PC-9 (cell line): ENCODE measurements at regions not wholly inside any gene's neighbourhood (a gene's known extent, or its start where the extent isn't known, plus 50 kb on each side); places are given as distances from the start of the nearest gene placed in this dataset.

Experiments used
- EZH2 ChIP-seq: fragments of 200-600 bp; sonication (generic); IDR thresholded peaks from 2 replicates; pipeline ENCODE4 v1.8.0; 2017; ENCODE audit warnings: antibody characterized with exemption, low read depth
- TF ChIP-seq, protein P1 (sequence below): fragments of 200-600 bp; sonication (generic); conservative IDR thresholded peaks from 2 replicates; pipeline ENCODE4 v1.6.1; 2017; ENCODE audit warnings: mixed run types, antibody characterized with exemption, mild to moderate bottlenecking, moderate library complexity

DNA sequence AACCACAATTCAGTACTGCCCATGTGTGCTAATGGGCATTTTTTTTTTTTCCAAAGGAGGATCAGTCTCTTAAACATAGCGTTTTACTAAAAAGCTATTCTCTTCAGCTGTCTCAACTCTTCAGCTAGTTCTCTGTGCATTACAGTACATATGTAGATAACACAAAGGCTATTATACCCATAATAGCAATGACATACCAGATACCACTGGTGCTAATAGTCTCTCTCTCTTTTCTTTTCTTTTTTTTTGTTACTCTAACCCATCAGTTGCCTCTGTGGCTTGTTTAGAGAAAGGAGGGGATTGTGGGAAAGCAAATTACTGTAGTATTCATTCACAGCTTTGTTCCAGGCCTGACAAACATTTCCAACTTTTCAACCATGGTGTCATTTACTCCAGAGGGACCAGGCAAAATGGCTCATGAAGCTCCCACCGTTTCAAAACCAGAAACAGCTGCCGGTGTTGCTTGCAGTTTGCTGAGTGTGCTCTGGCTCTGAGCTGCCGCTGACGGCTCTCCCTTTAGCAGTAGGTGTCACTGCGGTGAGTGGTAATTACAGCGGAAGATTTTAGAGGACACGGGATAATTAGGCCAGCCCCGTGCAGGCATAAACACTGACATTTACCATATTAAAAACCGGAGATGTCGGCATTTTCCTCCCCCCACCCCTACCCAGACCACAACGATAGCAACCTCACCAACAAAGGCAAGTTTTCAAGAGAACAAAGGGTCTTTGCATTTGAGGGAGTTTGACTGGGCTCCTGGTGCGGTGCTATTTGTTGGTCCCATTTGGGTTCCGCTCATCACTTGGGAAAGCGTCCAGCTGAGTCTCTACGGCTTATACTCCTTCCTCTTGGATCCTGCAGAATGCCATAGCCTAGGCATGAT is 1005.5 kb downstream of the KCNMA1 start:
- TF ChIP-seq, protein P1, sequence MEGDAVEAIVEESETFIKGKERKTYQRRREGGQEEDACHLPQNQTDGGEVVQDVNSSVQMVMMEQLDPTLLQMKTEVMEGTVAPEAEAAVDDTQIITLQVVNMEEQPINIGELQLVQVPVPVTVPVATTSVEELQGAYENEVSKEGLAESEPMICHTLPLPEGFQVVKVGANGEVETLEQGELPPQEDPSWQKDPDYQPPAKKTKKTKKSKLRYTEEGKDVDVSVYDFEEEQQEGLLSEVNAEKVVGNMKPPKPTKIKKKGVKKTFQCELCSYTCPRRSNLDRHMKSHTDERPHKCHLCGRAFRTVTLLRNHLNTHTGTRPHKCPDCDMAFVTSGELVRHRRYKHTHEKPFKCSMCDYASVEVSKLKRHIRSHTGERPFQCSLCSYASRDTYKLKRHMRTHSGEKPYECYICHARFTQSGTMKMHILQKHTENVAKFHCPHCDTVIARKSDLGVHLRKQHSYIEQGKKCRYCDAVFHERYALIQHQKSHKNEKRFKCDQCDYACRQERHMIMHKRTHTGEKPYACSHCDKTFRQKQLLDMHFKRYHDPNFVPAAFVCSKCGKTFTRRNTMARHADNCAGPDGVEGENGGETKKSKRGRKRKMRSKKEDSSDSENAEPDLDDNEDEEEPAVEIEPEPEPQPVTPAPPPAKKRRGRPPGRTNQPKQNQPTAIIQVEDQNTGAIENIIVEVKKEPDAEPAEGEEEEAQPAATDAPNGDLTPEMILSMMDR: no peak
- TF ChIP-seq EZH2: no peak
